HepG2 (cell line): ENCODE measurements at regions not wholly inside any gene's neighbourhood (a gene's known extent, or its start where the extent isn't known, plus 50 kb on each side); places are given as distances from the start of the nearest gene placed in this dataset.

Experiments used
- ATAC-seq: fragments of 200-7000 bp; cut with Tn5 transposase; 3 replicates; pipeline ENCODE4 v1.9.1; 2020; ENCODE audit warnings: mild to moderate bottlenecking, moderate library complexity
- BruUV-seq: library from RNA; stranded (reverse); fragments of 400-500 nt; replicated peaks from 2 replicates; lab custom pipeline; 2021; lab: Mats Ljungman, UMichigan
- CTCF ChIA-PET: fragments of 300-600 bp; formaldehyde crosslinking; extraction: SDS; loops from one replicate; lab custom pipeline; 2021; ENCODE audit warnings: low total read pairs, inconsistent platforms, low intra/inter-chr PET ratio; lab: Yijun Ruan, JAX
- POLR2A ChIA-PET: fragments of 350-600 bp; sonication (Branson Sonifier 250); formaldehyde crosslinking; loops from one replicate; lab custom pipeline; 2020; ENCODE audit warnings: antibody characterized with exemption, inconsistent platforms; lab: Yijun Ruan, JAX
- DNase-seq: peaks from one replicate; pipeline ENCODE4 v3.0.0-alpha.2; 2015; ENCODE audit warnings: low spot score
- FAIRE-seq: peaks from 3 replicates; lab custom pipeline; 2011; peaks lifted over from hg19 to GRCh38; lab: Jason Lieb, UNC
- H2AFZ ChIP-seq: one replicate; pipeline ENCODE4 v1.6.1; 2011; ENCODE audit warnings: low read length, inconsistent platforms
- H3K27ac ChIP-seq: fragments of 300-600 bp; 3 replicates; pipeline ENCODE4 v1.8.0; 2011; ENCODE audit warnings: mixed run types, mild to moderate bottlenecking, mixed read lengths, low read length, inconsistent platforms; ENCODE audit not compliant: insufficient read depth; ENCODE audit errors: extremely low read length
- H3K27me3 ChIP-seq, 2 experiments: fragments of 200-600 bp in 1 of 2; 2 replicates in 1 of 2; 3 replicates in 1 of 2; pipeline versions ENCODE4 v1.6.0 to v1.8.0; 2011; ENCODE audit warnings: low read length in 2 of 2, mild to moderate bottlenecking in 2 of 2, moderate library complexity in 2 of 2, inconsistent platforms in 1 of 2; ENCODE audit not compliant: insufficient read depth in 2 of 2, control insufficient read depth in 1 of 2
- H3K36me3 ChIP-seq, 2 experiments: fragments of 200-600 bp in 1 of 2; replicated peaks in 1 of 2; 2 replicates in 1 of 2; 3 replicates in 1 of 2; pipeline versions ENCODE4 v1.5.1 to v1.8.0; 2011; ENCODE audit warnings: low read length in 2 of 2, inconsistent platforms in 1 of 2; ENCODE audit not compliant: insufficient read depth in 2 of 2, control insufficient read depth in 1 of 2
- H3K4me1 ChIP-seq: 2 replicates; pipeline ENCODE4 v1.5.1; 2012; ENCODE audit warnings: low read length, inconsistent platforms; ENCODE audit not compliant: insufficient read depth
- H3K4me2 ChIP-seq: 2 replicates; pipeline ENCODE4 v1.6.0; 2011; ENCODE audit warnings: low read depth, low read length, inconsistent platforms
- H3K4me3 ChIP-seq, 3 experiments: fragments of 200-600 bp in 1 of 3; sonication (generic), shearing (Covaris generic) in 1 of 3; replicated peaks in 1 of 3; 2 replicates each; pipeline ENCODE4 v1.5.1; 2011 to 2016; ENCODE audit warnings: low read length in 3 of 3, inconsistent platforms in 2 of 3, low read depth in 2 of 3, mild to moderate bottlenecking in 2 of 3, control low read depth in 1 of 3, mixed read lengths in 1 of 3; ENCODE audit not compliant: insufficient read depth in 1 of 3
- H3K79me2 ChIP-seq: one replicate; pipeline ENCODE4 v1.6.1; 2011; ENCODE audit warnings: low read length, inconsistent platforms; ENCODE audit not compliant: insufficient read depth
- H3K9ac ChIP-seq: 2 replicates; pipeline ENCODE4 v1.6.0; 2011; ENCODE audit warnings: mild to moderate bottlenecking, low read depth, low read length, inconsistent platforms; ENCODE audit not compliant: insufficient read depth
- H3K9me3 ChIP-seq: 2 replicates; pipeline ENCODE4 v1.5.1; 2012; ENCODE audit warnings: mild to moderate bottlenecking, low read length
- H4K20me1 ChIP-seq: 2 replicates; pipeline ENCODE4 v1.6.0; 2011; ENCODE audit warnings: inconsistent platforms, mild to moderate bottlenecking, low read length, moderate library complexity; ENCODE audit not compliant: insufficient read depth
- ARHGAP35 ChIP-seq: sonication (generic); formaldehyde crosslinking; IDR thresholded peaks from 2 replicates; pipeline ENCODE4 v1.9.0; 2022; ENCODE audit warnings: mild to moderate bottlenecking, inconsistent platforms, moderate library complexity, missing genetic modification reagents, borderline replicate concordance
- DMTF1 ChIP-seq: sonication (generic); formaldehyde crosslinking; IDR thresholded peaks from 2 replicates; pipeline ENCODE4 v1.4.0; 2020; ENCODE audit warnings: mild to moderate bottlenecking, missing genetic modification reagents
- ELF1 ChIP-seq: sonication (generic); formaldehyde crosslinking; IDR thresholded peaks from 2 replicates; pipeline ENCODE4 v1.4.0; 2020; ENCODE audit warnings: missing genetic modification reagents
- ELK4 ChIP-seq: sonication (generic); formaldehyde crosslinking; IDR thresholded peaks from 2 replicates; pipeline ENCODE4 v1.9.0; 2021; ENCODE audit warnings: missing genetic modification reagents, borderline replicate concordance
- GABPA ChIP-seq, 2 experiments: IDR thresholded peaks; 2 replicates each; pipeline ENCODE4 v1.6.1; 2011 to 2016; ENCODE audit warnings: low read depth in 2 of 2, low read length in 1 of 2, missing biosample characterization in 1 of 2, missing genetic modification characterization in 1 of 2
- IRF1 ChIP-seq: sonication (generic); formaldehyde crosslinking; IDR thresholded peaks from 2 replicates; pipeline ENCODE4 v1.4.0; 2020; ENCODE audit warnings: low read depth, mild to moderate bottlenecking, missing genetic modification reagents
- KLF11 ChIP-seq: IDR thresholded peaks from 2 replicates; pipeline ENCODE4 v1.6.1; 2016; ENCODE audit warnings: missing compliant biosample characterization
- KLF12 ChIP-seq: sonication (generic); formaldehyde crosslinking; IDR thresholded peaks from 2 replicates; pipeline ENCODE4 v1.4.0; 2020; ENCODE audit warnings: missing genetic modification reagents, borderline replicate concordance
- NFIC ChIP-seq: IDR thresholded peaks from 2 replicates; pipeline ENCODE4 v1.6.1; 2012; ENCODE audit warnings: mild to moderate bottlenecking, low read length, inconsistent platforms
- NPAS2 ChIP-seq: sonication (generic); formaldehyde crosslinking; IDR thresholded peaks from 2 replicates; pipeline ENCODE4 v1.8.0; 2022; ENCODE audit warnings: mild to moderate bottlenecking, missing genetic modification reagents, borderline replicate concordance
- SMYD3 ChIP-seq: sonication (generic); formaldehyde crosslinking; IDR thresholded peaks from 2 replicates; pipeline ENCODE4 v1.8.1; 2023; ENCODE audit warnings: mild to moderate bottlenecking, missing genetic modification reagents
- TEAD3 ChIP-seq: optimal IDR thresholded peaks from 2 replicates; pipeline ENCODE3; 2016; ENCODE audit warnings: borderline replicate concordance
- ZNF143 ChIP-seq: sonication (generic); formaldehyde crosslinking; IDR thresholded peaks from 2 replicates; pipeline ENCODE4 v1.4.0; 2020; ENCODE audit warnings: missing genetic modification reagents
- ZNF326 ChIP-seq: sonication (generic); formaldehyde crosslinking; IDR thresholded peaks from 2 replicates; pipeline ENCODE4 v1.4.0; 2020; ENCODE audit warnings: missing genetic modification reagents, borderline replicate concordance
- ZNF513 ChIP-seq: sonication (generic); formaldehyde crosslinking; conservative IDR thresholded peaks from 2 replicates; pipeline ENCODE4 v1.5.0; 2020; ENCODE audit warnings: missing genetic modification reagents
- ZNF597 ChIP-seq: sonication (generic); formaldehyde crosslinking; IDR thresholded peaks from 2 replicates; pipeline ENCODE4 v1.5.0; 2020; ENCODE audit warnings: missing genetic modification reagents
- ZNF629 ChIP-seq: sonication (generic); formaldehyde crosslinking; conservative IDR thresholded peaks from 2 replicates; pipeline ENCODE4 v1.5.0; 2020; ENCODE audit warnings: missing genetic modification reagents
- WGBS: methylation state at CpG from one replicate; pipeline ENCODE4 v1.1.6; 2017; ENCODE audit warnings: low lambda C conversion rate; 5-methylcytosine and 5-hydroxymethylcytosine counted together
- in situ Hi-C: cut with HindIII; loops from 2 replicates; pipeline ENCODE4 v1.10.0; 2017; ENCODE audit warnings: low pct_unique_long_range_greater_than_20kb; ENCODE audit not compliant: extremely low pct_ligation_motif_present
- intact Hi-C: fragments of 100-400 bp; cut with micrococcal nuclease; formaldehyde crosslinking; loops from one replicate; pipeline ENCODE4 v1.10.0; 2022; ENCODE audit not compliant: unreplicated experiment

- no peak for TF ChIP-seq GABPA (IDR thresholded peaks at IDR 0.05; ENCODE audit: low read depth, low read length)
- TF ChIP-seq GABPA (CRISPR knock-in tag; IDR thresholded peaks at IDR 0.05; ENCODE audit: low read depth): peak; percentile 30; the same call in 1 of the 2 replicates
- no peak for TF ChIP-seq TEAD3 (CRISPR knock-in tag)
- TF ChIP-seq ARHGAP35 (CRISPR knock-in tag): no peak
- TF ChIP-seq ZNF143 (CRISPR knock-in tag): peak; percentile 55; the same call in 1 of the 2 replicates
- peak; percentile 61 for TF ChIP-seq ELF1
- no peak for TF ChIP-seq ELK4 (CRISPR knock-in tag)
- no peak for TF ChIP-seq NPAS2
- no peak for TF ChIP-seq IRF1 (CRISPR knock-in tag)
- no peak for TF ChIP-seq ZNF326
These were observed 59.8 kb upstream of the PELI1 start (continued) for GRCh38 chr2:64203858-64204632.

GRCh38 chr2:64204703-64205102, 60.5 kb upstream of the PELI1 start:
- Histone ChIP-seq H3K36me3 (no peaks in the 10 kb centered on the region), H4K20me1 (no peaks in the 10 kb centered on the region), H3K4me2 (peak overlapping the region; percentile 39; the same call in 1 of the 2 replicates), H3K9ac (no peak overlapping the region), H3K4me3 (no peak overlapping the region), H3K27me3 (peaks cover 0 to 9% of the 10 kb centered on the region in 2 experiments; a peak in 2 of 5 replicates), H3K4me1 (no peaks in the 10 kb centered on the region), H3K79me2 (no peaks in the 10 kb centered on the region), H3K9me3 (no peaks in the 10 kb centered on the region), H3K27ac (no peak overlapping the region), H2AFZ (peak overlapping the region; percentile 16)
- in situ Hi-C loops (no loop called here), intact Hi-C loops (no loop called here)
- CTCF ChIA-PET: no interaction called here
- POLR2A ChIA-PET: no interaction called here
- no TSS peak for BruUV-seq
- WGBS: 65% methylated on average over 6 of the region's 6 CpGs
- ATAC-seq (no peak), DNase-seq (no peak), FAIRE-seq (no peak)
- no peak for TF ChIP-seq SMYD3 (CRISPR knock-in tag)
- no peak for TF ChIP-seq ZNF597 (CRISPR knock-in tag)
- no peak for TF ChIP-seq NFIC
- TF ChIP-seq ZNF513: no peak
- TF ChIP-seq DMTF1: no peak
- no peak for TF ChIP-seq ZNF629 (CRISPR knock-in tag)
- TF ChIP-seq KLF11 (CRISPR knock-in tag): no peak
- TF ChIP-seq KLF12: no peak
